ENCODE measurements at regions not wholly inside any gene's neighbourhood (a gene's known extent, or its start where the extent isn't known, plus 50 kb on each side); places are given as distances from the start of the nearest gene placed in this dataset.

DNA sequence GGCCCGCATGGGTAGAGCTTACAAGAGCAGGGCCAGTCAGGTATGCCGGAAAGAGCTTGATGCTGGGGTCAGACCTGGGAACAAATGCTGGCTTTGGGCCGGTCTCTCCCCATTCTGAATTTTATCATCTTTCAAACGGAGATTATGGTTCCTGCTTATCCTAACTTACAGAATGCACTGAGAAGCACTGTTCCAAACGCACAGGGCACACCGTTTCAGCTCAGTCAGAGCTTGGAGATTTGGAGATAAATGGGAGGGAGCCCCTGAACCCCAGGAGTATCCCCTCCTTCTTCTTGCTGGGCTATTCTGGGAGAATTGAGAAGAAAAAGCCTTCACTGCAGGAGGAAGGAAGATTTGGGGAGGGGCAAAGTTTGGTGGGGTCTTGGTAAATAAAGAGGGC lies 169.4 kb downstream of the DDX1 start:
- ChIA-PET CTCF (no interaction called here), POLR2A (no interaction called here)

DNA sequence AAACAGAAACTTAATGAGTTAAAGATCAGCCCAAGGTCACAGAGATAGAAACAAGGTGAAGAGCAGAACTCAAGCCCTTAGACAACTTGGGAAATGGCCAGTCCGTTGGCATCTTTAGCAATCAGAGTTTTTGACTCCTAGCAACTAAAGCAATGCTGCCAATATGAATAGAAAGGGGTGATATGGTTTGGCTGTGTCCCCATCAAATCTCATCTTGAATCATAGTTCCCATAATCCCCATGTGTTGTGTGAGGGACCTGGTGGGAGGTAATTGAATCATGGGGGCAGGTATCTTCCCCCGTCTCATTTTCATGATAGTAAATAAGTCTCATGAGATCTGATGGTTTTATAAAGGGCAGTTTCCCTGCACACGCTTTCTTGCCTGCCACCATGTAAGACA lies 170.2 kb downstream of the DDX1 start:
- POLR2A ChIA-PET, result no interaction called here

DNA sequence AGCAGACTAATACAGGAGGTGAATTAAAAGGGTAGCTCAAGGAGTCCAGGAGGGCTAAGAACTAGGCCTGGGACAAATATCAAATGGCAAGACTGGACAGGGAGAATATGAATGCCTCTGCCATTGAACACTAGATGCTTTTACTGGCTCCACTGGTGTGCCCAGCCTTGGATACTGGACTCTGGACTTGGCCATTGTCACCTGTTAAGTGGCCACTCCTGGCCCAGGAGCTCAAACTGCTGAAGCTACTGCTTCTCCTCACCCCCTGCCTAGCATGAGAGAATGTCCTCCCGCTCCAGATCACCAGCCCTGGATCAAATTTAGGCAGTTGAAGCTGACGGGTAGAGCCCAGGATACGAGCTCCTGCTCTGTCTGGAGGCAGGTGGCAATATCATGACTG lies 170.8 kb downstream of the DDX1 start:
- POLR2A ChIA-PET, result no interaction called here
- CTCF ChIA-PET, result no interaction called here

More for the DNA sequence above, 170.2 kb downstream of the DDX1 start:
- CTCF ChIA-PET, result no interaction called here

DNA sequence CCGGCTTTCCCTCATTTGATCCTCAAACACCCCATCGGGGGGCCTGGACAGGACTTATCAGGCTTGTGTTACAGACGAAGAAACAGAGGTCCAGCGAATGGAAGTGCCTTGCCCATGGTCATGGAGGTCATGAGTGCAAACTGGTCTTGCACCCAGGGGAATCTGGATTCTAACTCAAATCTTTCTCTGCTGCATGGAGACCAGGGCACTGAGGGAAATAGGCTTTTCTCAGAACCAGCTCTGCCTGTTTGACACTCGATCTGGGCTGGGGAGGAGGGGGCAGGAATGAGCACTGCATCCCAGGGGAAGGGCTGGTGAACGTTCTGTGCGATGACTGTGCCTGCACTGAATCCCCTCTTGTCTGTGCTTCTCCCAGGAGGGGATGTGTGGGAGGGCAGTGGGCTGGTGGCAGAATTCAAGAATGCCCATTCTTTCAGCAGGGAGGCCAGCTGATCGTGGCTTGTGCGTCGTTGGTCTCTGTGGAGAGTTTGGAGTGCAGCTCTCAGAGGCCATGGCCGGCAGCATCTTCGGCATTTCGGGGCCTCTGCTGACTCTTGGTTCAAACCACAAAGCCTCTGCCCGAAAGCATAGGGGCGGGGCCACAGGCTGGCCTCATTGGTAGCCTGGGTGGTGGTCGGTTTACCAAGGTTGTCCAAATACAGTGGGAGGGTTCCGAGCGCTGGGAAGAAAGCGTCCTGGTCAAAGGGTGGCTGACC lies 171.6 kb downstream of the DDX1 start:
- CTCF ChIA-PET, result no interaction called here

DNA sequence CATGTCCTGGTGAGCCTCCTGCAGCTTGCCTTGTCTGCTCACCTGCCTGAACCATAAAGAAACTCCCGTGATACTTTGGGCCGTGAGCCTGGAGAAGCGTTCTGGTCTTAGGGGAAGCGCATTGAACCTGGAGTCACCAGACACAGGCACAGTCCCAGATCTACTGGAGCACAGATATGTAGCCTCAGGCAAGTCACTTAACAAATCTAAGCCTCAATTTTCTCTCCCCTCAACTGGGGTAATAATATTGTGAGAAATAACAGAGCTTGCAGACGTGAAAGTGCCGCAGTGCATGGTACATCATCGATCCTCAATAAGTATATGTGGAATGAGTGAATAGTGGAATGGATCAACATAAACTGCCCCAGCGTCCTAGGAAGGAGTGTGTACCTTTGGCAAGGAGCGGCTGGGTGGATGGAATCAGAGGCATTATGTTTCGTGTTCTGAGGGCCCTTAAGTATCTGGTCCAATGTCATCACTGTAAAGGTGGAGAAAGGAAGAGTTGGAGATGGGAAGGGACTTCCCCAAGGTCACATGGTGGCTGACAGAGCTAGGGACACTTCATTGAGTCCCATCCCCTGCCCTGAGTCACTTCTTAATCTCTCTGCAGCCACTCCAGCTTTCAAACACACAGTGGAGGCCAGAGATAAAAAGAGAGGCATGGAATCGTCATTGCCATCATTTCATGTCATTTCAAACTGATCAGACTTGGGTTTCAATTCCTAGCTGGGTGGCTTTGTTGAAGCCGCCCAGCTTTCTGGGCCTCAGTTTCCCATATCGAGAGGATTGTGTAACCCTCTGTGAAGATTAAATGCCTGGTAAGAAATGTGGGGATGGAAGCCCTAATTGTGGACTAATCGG lies 172.4 kb downstream of the DDX1 start:
- ChIA-PET CTCF (no interaction called here), POLR2A (no interaction called here)

More for the DNA sequence above, 171.6 kb downstream of the DDX1 start:
- POLR2A ChIA-PET, result no interaction called here

DNA sequence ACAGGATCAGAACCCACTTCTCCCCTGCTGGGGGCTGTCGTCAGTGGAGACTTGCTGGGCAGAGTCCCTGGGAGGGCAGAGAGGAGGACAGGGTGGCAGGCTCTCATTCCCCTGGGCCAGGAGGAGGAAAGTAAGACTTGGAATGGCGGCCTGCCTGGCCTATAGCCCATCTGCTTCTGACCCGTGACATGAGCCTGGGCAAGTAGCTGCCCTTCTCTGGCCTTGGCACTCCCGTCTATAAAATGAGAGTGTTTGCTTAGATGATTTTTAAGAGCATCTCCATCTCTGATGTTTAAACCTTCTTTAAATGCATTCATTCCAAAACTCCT lies 173.0 kb downstream of the DDX1 start:
- CTCF ChIA-PET, result no interaction called here

DNA sequence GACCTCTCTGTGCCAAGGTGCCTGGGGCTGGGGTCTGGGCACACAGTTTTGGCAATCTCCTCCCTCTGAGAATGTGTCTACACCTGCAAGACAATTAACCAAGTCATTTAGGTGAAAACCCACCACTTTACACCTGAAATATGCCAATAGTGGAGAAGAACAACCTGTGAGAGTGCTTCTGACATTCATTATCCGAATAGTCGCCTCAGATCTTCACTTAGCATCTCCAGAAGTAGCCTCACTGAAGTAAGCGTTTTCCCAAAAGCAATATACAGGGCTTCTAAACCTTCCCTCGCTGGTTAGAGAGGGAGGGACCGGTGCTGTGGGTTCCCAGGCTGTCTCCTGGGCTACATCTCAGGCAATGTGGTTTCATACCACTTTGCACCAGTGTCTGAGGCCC lies 173.5 kb downstream of the DDX1 start:
- POLR2A ChIA-PET, result no interaction called here

More for the DNA sequence above, 173.0 kb downstream of the DDX1 start:
- POLR2A ChIA-PET, result no interaction called here

DNA sequence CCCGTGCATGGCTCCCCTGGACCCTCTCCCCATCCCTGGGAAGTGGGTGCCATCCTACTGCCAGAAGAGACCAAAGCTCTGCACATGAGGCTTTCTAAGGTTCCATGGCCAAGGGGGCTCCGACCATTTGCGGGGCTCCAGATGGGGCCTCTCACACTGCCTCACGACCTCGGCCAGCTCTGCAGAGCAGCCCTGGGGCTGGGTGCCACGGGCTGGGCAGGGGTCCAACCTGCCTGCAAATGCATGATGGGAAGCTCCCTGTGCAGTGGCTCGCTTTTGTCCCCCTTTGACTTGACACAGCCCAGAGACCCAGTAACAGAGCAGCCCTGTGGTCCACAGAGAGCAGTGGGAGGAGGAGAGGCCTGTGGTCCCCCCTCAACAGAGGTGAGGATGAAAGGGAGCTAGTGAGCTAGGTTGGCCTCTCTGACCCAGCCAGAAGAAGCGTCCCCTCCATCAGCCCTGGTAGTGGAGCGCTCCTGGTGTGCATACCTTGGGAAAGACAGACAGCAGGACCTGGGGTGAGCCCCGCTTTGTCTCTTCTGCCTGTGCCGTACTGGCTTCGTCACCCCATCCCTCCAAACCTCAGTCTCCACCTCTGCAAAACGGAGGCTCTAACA lies 174.1 kb downstream of the DDX1 start:
- CTCF ChIA-PET, result no interaction called here
- POLR2A ChIA-PET, result no interaction called here

More for the DNA sequence above, 173.5 kb downstream of the DDX1 start:
- CTCF ChIA-PET, result no interaction called here

DNA sequence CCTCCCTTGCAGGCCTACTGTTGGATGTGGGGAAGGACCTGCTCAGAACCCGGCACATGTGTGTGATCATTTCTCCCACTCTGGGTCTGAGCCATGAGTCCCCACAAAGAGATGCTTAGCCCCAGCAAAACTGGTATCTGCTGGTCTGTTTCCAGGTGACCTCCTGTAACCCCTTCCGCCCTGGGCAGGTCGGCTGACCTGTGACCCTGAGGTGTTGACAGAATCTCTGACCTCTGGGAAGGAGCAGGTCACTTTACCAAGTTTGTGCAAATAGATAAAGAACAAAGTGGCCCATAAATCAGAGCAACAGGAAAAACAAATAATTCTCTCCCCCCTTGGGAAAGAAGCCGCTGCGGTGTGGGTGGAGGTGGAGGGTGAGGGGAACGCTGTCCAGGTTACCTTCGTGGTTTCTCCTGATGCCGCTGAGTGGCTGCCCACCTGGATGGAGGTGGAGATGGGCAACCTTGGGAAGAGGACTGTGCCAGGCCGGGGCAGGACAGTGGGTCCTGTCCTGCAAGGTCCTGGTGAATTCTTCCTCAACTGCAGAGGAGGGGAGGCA lies 174.0 kb upstream of the MYCN start:
- CTCF ChIA-PET, result no interaction called here

DNA sequence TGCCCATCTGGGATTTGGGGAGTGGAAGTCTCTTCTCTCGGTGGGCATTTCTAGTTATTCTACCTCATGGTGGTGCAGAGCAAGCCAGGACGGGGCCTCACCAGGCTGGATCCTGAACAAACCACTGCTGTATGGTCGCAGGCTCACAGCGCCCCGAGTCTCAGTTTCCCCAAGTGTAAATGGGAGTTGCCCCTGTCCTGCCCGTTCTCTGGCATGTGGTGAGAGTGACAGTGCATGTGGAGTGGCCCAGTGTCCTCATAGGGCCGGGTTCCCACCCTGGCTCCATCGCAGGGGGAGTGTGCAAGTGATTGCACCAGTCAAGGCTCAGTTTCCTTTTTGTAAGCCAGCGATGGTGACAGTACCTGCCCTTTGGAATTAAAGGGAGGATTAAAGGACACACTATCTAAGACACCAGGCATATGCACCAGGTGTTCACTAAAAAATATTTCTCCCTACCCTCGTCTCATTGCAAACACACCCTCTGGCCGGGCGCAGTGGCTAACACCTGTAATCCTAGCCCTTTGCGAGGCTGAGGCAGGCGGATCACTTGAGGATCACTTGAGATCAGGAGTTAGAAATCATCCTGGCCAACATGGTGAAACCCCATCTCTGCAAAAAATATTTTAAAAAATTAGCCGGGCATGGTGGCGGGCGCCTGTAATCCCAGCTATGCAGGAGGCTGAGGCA lies 173.3 kb upstream of the MYCN start:
- POLR2A ChIA-PET, result no interaction called here
- CTCF ChIA-PET, result no interaction called here

More for the DNA sequence above, 174.0 kb upstream of the MYCN start:
- POLR2A ChIA-PET, result no interaction called here

DNA sequence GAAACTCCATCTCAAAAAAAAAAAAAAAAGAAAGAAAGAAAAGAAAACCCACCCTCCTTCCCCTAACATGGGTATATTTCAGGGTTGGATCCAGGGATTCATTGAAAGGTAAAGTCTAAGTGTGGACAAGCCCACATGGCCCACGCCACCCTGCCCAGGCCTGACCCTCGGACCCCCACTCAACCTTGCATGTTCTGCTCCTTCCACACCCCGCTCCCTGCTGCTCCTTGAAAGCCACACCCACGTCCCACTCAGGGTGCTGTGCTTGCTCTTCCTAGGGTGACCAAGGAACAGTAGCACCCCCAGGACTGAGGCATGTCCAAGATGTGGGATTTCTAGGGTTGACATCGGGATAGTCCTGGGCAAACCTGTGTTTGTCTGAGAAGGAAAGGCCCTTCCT lies 172.7 kb upstream of the MYCN start:
- POLR2A ChIA-PET, result no interaction called here

DNA sequence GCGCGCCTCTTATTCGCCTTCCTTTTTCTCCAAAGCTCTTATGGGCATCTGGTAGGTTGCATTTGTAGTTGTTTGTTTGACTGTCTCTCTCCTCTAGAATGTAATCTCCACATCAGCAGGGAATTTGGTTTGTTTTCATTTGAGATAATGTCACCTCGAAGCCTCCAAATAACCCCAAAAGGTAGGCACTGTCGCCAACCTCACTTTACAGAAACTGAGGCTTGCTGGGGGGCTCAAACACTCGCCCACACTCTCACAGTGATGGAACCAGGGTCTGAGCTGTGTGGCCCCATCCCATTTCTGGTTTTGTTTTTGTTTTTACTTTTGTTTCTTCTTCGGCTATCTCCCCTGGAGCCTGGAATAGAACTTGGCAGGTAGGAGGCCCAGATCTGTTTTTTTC lies 172.2 kb upstream of the MYCN start:
- ChIA-PET POLR2A (no interaction called here), CTCF (no interaction called here)

More for the DNA sequence above, 172.7 kb upstream of the MYCN start:
- CTCF ChIA-PET, result no interaction called here

DNA sequence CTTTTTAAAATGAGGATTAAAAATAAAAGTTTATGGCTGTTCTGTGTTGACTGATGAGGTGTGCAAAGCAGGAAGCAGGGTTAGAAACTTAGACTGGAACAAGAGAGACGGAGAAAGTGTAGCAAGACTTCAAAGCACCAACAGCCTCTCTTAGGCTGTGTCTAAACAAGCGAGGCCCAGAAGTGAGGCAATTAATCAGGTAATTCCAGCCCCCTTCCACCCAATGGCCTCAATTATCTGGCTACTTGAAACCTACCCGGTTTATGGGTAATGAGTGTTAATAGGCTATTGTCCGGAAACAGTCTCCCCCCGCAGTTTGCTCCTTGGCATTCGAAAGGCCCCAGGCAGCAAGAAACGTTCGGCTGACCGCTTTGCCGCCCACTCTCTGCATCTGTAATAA lies 171.7 kb upstream of the MYCN start:
- ChIA-PET CTCF (no interaction called here), POLR2A (no interaction called here)

DNA sequence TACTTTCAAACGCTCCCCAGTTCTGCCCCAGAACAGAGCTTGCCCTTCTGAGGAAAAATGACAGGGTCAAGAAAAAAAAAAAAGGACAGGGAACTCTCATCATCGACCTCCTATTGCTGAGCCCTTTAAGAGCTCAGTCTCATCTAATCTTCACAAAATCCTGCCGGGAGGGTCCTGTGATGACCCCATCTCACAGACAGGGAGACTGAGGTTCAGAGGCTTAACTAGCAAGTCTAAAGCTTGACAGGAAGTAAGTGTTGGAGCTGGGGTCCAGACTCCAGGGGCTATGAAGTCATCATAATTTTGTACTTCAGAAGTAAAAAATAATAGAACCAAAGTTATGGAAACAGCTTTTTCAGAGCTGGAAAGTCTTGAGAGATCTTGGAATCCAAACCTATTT lies 171.1 kb upstream of the MYCN start:
- ChIA-PET POLR2A (no interaction called here), CTCF (no interaction called here)

DNA sequence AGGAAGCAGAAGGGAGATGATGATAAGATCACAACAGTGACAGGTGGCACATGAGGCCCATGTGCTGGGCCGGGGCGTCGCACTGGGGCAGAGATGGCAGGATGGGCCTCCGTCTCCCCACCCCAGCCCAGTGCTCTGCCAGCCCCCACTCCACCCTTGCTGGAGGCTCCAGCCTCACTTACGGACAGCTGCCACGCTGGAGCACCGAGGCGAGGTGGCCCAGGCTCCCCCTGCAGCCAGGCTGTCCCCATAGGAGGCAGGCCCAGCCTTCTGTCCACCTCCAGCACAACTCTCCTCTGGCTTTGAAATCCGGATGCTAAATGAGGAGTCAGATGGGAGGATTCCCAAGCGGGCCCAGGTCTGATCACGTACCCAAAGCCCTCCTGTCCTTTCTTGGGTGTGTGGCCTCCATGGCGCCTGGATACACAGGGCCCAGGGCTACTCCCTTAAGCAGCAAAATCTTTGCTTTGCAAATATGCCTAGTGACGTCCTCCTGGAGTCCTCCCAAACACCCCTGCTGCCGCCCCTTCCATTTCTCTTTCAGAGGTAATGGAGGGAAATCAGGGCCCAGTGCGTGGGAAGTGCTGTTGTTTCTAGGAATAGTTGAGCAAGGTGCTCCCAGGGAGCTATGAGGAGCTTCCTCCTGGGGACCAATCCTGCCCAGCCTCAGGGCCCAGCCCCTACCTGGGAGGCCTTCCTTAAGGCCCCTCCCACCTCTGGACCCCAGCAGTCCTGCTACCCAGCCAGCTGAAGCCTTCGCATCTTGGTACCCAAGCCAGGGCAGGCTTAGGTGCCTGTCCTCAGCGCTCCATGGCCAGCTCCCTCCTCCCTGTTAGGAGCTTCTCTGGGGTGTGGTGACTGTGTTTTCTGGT lies 170.4 kb upstream of the MYCN start:
- POLR2A ChIA-PET, result no interaction called here
- CTCF ChIA-PET, result no interaction called here

DNA sequence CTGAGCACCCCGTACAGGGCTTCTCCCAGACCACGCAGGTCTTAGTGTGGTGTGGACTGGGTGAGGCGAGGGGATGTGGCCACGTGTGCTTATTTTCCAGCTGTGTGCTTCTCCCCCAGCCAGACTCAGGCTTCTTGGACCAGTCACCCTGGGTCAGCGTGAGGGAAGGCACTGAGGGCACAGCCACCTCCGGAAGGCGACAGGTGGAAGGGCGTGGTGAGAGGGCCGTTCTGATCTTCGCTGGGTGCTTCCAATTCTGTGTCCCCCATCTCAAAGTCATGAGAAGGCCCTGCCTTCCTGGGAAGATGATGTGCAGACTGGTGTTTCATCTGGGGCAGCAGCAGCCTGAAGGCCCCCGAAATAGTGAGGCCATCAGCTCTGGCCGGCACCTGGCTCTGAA lies 169.7 kb upstream of the MYCN start:
- ChIA-PET CTCF (no interaction called here), POLR2A (no interaction called here)

DNA sequence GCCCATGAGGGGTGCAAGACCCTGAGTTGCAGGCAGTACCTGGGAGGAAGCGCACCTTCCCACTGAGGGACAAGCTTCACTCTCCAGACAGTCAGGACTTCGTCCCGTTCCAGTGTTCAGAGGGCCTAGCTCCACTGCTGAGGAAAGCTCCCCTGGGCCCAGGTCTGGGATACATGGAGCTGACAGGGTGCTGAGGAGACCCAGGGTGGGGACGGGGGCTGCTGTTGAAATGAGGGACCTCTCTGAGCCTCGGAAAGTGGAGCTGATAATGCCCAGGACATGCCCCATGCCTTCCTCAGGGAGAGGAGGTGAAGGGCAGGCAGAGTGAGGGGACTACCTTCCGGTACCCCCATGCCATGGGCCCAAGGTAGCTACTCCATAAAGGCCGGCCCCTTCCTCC lies 169.2 kb upstream of the MYCN start:
- CTCF ChIA-PET, result no interaction called here
- POLR2A ChIA-PET, result no interaction called here

DNA sequence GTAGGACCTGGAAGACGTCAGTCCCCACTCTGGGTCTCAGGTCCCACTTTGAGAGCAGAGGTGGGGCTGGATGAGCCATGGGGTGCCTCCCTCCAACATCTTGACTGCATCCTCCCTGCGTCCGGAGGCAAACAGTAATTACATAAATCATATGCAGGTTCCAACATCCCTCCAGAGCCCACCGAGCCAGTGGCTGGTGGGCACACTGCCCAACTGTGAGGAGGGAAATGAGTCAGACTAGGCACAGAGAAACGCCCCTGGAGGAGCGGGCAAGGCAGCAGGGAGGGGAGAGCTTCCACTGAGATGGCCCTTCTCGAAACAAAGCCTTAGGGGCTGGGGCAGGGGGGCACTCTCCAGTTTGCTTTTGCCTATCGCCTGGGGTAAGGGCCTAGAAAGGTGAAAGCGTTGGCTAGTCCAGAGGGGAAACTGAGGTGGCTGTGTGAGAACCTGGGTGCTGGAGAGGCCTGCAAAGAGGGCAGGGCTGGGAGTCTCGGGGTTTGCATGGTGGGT lies 168.2 kb upstream of the MYCN start:
- POLR2A ChIA-PET, result no interaction called here
- CTCF ChIA-PET, result no interaction called here

DNA sequence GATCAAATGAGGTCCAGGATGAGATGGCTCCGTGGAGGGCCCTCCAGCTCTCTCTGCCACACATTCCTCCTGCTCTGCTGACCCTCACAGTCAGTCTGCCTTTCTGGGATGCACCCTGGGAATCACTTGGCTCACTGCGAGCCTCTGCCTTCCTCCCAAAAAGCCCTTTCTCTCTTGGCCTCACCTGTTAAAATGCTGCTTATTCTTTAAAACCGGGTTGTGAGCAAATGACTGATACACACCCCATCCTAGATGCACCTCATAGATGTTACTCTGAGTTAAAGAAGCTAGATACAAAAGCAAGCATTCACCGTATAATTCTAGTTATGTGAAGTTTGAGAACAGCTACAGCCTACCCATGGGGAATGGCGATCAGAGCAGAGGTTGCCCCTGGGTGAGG lies 167.7 kb upstream of the MYCN start:
- ChIA-PET POLR2A (no interaction called here), CTCF (no interaction called here)

DNA sequence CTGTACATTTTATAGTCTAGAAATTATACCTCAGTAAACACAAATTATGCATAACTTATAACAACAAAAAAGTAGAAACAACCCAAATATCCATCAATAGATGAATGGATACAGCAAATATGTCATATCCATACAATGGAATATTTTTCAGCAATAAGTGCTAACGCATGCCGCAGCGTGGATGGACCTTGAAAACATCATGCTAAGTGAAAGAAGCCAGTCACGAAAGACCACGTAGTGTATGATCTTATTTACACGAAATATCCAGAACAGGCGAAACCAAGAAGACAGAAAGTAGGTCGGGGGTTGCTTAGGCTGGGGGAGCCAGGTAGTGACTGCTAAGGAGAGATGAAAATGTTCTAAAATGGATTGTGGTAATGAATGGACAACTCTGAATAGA lies 167.1 kb upstream of the MYCN start:
- ChIA-PET POLR2A (no interaction called here), CTCF (no interaction called here)
